ENCODE measurements at regions not wholly inside any gene's neighbourhood (a gene's known extent, or its start where the extent isn't known, plus 50 kb on each side); places are given as distances from the start of the nearest gene placed in this dataset.

DNA sequence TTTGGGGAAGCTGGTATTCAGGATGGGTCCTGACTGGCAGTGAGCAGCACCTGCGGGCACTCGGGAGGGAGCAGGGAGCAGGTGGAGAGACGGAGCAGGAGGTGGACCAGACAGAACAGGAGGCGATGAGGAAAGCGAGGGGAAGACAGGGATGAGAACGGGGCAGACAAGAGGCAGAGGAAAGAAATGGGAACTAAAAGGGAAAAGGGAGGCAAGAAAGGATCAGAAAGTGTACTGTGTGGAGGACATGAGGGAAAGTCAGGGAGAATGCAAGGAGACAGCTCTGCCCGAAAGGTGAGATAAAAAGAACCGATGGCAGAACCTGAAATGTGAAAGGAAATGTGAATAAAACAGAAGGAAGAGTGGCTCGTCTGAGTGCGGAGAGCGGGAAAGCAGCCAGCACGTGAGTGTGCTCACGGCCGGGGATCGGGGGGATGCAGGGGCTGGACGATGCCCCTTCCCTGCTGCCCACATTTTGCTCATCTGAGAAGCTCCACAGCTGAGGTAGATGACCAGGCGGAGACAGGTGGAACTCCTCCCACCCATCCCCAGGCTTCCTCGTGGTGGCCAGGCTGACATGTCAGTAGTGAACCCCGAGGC is 494.4 kb upstream of the B3GAT1 start:
- Histone ChIP-seq H3K36me3 (replicated peaks; ENCODE audit: low read depth, low read length) (no peaks in the 10 kb centered on the region), H3K4me2 (ENCODE audit: low read length) (no peak overlapping the region), H3K27me3 (ENCODE audit: low read depth, low read length) (no peaks in the 10 kb centered on the region), H2AFZ (ENCODE audit: low read depth, low read length) (no peak overlapping the region), H3K9me3 (ENCODE audit: insufficient read depth, low read length) (no peaks in the 10 kb centered on the region), H3K9ac (ENCODE audit: low read length) (no peak overlapping the region), H3K4me3 (ENCODE audit: low read length) (no peak overlapping the region), H3K27ac (ENCODE audit: low read length) (no peak overlapping the region), H4K20me1 (ENCODE audit: insufficient read depth, low read length) (no peaks in the 10 kb centered on the region), H3K4me1 (ENCODE audit: low read length) (no peaks in the 10 kb centered on the region), H3K79me2 (ENCODE audit: low read length) (no peaks in the 10 kb centered on the region)
- TF ChIP-seq, protein P1, sequence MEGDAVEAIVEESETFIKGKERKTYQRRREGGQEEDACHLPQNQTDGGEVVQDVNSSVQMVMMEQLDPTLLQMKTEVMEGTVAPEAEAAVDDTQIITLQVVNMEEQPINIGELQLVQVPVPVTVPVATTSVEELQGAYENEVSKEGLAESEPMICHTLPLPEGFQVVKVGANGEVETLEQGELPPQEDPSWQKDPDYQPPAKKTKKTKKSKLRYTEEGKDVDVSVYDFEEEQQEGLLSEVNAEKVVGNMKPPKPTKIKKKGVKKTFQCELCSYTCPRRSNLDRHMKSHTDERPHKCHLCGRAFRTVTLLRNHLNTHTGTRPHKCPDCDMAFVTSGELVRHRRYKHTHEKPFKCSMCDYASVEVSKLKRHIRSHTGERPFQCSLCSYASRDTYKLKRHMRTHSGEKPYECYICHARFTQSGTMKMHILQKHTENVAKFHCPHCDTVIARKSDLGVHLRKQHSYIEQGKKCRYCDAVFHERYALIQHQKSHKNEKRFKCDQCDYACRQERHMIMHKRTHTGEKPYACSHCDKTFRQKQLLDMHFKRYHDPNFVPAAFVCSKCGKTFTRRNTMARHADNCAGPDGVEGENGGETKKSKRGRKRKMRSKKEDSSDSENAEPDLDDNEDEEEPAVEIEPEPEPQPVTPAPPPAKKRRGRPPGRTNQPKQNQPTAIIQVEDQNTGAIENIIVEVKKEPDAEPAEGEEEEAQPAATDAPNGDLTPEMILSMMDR (IDR thresholded peaks at IDR 0.05; ENCODE audit: low read depth, low read length): no peak
- no peak for TF ChIP-seq EZH2phosphoT487 (IDR thresholded peaks at IDR 0.05; ENCODE audit: low read depth)

DNA sequence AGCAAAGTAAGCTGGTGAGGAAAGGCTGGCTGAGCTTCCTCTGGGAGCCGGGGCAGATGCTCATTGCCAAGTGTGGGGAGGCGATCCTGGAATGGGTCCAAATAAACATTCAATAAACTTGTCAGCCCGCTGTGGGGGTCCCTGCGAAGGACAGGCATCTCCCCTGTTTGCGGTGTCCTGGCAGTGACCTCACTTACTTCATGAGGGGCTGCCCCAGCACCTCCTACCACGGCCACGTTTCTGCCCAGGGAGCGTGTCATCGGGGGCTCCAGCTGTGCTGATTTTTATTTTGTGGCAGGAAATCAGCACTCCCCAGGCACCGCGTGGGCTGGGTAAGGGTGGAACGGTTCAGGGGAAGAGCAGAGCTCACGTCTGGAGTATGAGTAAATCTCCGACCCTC is 493.9 kb upstream of the B3GAT1 start:
- Histone ChIP-seq H3K9me3 (ENCODE audit: insufficient read depth, low read length) (no peaks in the 10 kb centered on the region), H4K20me1 (ENCODE audit: insufficient read depth, low read length) (no peaks in the 10 kb centered on the region), H3K27me3 (ENCODE audit: low read depth, low read length) (no peaks in the 10 kb centered on the region), H3K9ac (ENCODE audit: low read length) (no peak overlapping the region), H3K4me1 (ENCODE audit: low read length) (no peaks in the 10 kb centered on the region), H2AFZ (ENCODE audit: low read depth, low read length) (no peak overlapping the region), H3K27ac (ENCODE audit: low read length) (no peak overlapping the region), H3K36me3 (replicated peaks; ENCODE audit: low read depth, low read length) (no peaks in the 10 kb centered on the region), H3K4me3 (ENCODE audit: low read length) (no peak overlapping the region), H3K79me2 (ENCODE audit: low read length) (no peaks in the 10 kb centered on the region), H3K4me2 (ENCODE audit: low read length) (no peak overlapping the region)
- no peak for TF ChIP-seq EZH2phosphoT487 (IDR thresholded peaks at IDR 0.05; ENCODE audit: low read depth)
- TF ChIP-seq, protein P1 (IDR thresholded peaks at IDR 0.05; ENCODE audit: low read depth, low read length): no peak

DNA sequence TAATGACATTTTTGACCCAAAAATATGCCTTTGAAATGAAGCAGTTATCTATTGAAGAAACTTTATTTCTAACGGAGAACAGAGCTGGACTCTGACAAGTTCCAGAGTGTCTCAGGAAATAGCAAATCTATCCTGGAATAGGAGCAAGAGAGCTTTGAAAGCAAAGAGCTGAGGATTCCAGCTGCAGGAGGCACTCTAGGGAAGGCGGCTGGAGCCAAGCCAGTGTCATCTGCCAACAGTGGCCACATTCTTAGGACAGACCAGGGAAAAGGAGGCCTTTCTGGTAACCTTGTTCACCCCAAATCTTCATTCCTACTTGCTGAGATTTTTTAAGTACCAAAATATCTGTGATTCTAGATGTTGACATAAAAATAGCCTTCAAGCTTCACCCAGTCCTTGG is 493.5 kb upstream of the B3GAT1 start:
- no peaks in the 10 kb centered on the region for H3K36me3 ChIP-seq (replicated peaks; ENCODE audit: low read depth, low read length)
- H3K27me3 ChIP-seq (ENCODE audit: low read depth, low read length): no peaks in the 10 kb centered on the region
- no peaks in the 10 kb centered on the region for H3K9me3 ChIP-seq (ENCODE audit: insufficient read depth, low read length)
- no peaks in the 10 kb centered on the region for H4K20me1 ChIP-seq (ENCODE audit: insufficient read depth, low read length)
- H3K27ac ChIP-seq (ENCODE audit: low read length): no peak overlapping the region
- H2AFZ ChIP-seq (ENCODE audit: low read depth, low read length): no peak overlapping the region
- H3K4me3 ChIP-seq (ENCODE audit: low read length): no peak overlapping the region
- H3K9ac ChIP-seq (ENCODE audit: low read length): no peak overlapping the region
- H3K4me2 ChIP-seq (ENCODE audit: low read length): no peak overlapping the region
- no peaks in the 10 kb centered on the region for H3K4me1 ChIP-seq (ENCODE audit: low read length)
- H3K79me2 ChIP-seq (ENCODE audit: low read length): no peaks in the 10 kb centered on the region
- TF ChIP-seq EZH2phosphoT487 (IDR thresholded peaks at IDR 0.05; ENCODE audit: low read depth): no peak
- TF ChIP-seq, protein P1 (IDR thresholded peaks at IDR 0.05; ENCODE audit: low read depth, low read length): no peak

DNA sequence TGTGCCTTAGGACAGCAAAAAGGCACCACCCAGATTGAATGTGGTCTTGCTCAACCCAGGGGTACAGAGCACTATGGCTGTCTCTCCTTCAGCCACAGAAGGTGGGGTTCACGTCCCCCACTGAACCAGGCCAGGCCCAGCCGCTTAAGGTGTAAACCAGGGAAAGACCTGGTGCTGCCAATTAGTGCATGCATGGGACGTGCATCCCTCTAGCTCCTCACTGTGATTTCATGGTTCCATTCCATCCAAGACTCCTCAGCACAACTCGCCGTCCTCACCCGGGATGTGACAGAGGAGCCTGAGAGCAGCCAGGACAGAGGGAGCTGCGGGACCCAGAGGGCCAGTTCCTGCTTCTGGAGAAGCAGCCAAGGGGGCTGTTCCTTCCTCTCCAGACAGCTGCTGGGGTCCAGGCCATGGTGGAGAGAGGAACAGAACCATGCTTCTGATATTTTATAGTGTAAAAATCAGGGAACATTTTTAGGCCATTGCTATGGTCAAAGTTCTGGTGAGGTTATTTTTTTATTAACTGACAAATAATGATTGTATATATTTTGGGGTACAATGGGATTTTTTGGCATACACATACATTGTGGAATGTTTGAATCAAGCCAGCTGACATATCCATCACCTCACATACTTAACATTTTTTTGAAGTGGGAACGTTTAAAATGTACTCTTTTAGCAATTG is 492.2 kb upstream of the B3GAT1 start:
- H4K20me1 ChIP-seq (ENCODE audit: insufficient read depth, low read length): no peaks in the 10 kb centered on the region
- H3K4me2 ChIP-seq (ENCODE audit: low read length): no peak overlapping the region
- no peaks in the 10 kb centered on the region for H3K27me3 ChIP-seq (ENCODE audit: low read depth, low read length)
- TF ChIP-seq EZH2phosphoT487 (IDR thresholded peaks at IDR 0.05; ENCODE audit: low read depth): no peak
- TF ChIP-seq, protein P1 (IDR thresholded peaks at IDR 0.05; ENCODE audit: low read depth, low read length): no peak
- no peaks in the 10 kb centered on the region for H3K79me2 ChIP-seq (ENCODE audit: low read length)
- H3K4me1 ChIP-seq (ENCODE audit: low read length): no peaks in the 10 kb centered on the region
- no peak overlapping the region for H3K27ac ChIP-seq (ENCODE audit: low read length)
- no peaks in the 10 kb centered on the region for H3K9me3 ChIP-seq (ENCODE audit: insufficient read depth, low read length)
- H3K9ac ChIP-seq (ENCODE audit: low read length): no peak overlapping the region
- H3K4me3 ChIP-seq (ENCODE audit: low read length): no peak overlapping the region
- no peaks in the 10 kb centered on the region for H3K36me3 ChIP-seq (replicated peaks; ENCODE audit: low read depth, low read length)
- H2AFZ ChIP-seq (ENCODE audit: low read depth, low read length): no peak overlapping the region
